H1 (cell line): ENCODE measurements at regions not wholly inside any gene's neighbourhood (a gene's known extent, or its start where the extent isn't known, plus 50 kb on each side); places are given as distances from the start of the nearest gene placed in this dataset.
"Not testable (repeated sequence)": the region's sequence is repeated elsewhere in the genome, so short reads cannot be mapped to it uniquely, and the experiment has no call there.

ENCODE experiments used
- ATF2 ChIP-seq: IDR thresholded peaks from 2 replicates; pipeline ENCODE4 v1.6.1; 2012; ENCODE audit warnings: low read length, inconsistent platforms
- CBX5 ChIP-seq: fragments of 300-800, 300-1000 bp; sonication (generic); IDR thresholded peaks from 2 replicates; pipeline ENCODE4 v1.7.1; 2016; ENCODE audit warnings: antibody characterized with exemption, low read length, low read depth
- CTCF ChIP-seq, 3 experiments: IDR thresholded peaks; 1 replicate in 2 of 3; 2 replicates in 1 of 3; pipeline versions ENCODE4 v1.5.1 to v1.6.1; 2011; ENCODE audit warnings: low read length in 3 of 3, mild to moderate bottlenecking in 3 of 3, inconsistent platforms in 2 of 3, low read depth in 1 of 3, moderate library complexity in 1 of 3; ENCODE audit not compliant: insufficient read depth in 1 of 3; ENCODE audit errors: control extremely low read depth in 1 of 3
- EZH2 ChIP-seq: fragments of 200-600 bp; sonication (generic); IDR thresholded peaks from 2 replicates; pipeline ENCODE4 v1.7.1; 2012; ENCODE audit warnings: low read depth, mild to moderate bottlenecking, moderate library complexity, low read length, inconsistent platforms; ENCODE audit not compliant: severe bottlenecking
- POLR2AphosphoS5 ChIP-seq: IDR thresholded peaks from 2 replicates; pipeline ENCODE4 v1.6.1; 2011; ENCODE audit warnings: low read depth, low read length
- SP4 ChIP-seq: IDR thresholded peaks from 2 replicates; pipeline ENCODE4 v1.6.1; 2012; ENCODE audit warnings: low read length, inconsistent platforms
- SUZ12 ChIP-seq: fragments of 200-600 bp; sonication (generic); IDR thresholded peaks from 2 replicates; pipeline ENCODE4 v1.6.1; 2012; ENCODE audit warnings: mild to moderate bottlenecking, inconsistent platforms, low read length, moderate library complexity, mixed read lengths

- not testable (repeated sequence) for TF ChIP-seq CTCF (IDR thresholded peaks at IDR 0.05; ENCODE audit: control extremely low read depth in 1 of 3, insufficient read depth in 1 of 3, low read depth in 1 of 3, low read length in 3 of 3); CBX5; SUZ12; EZH2; ATF2; POLR2AphosphoS5; SP4
Observed at GRCh38 chr4:124169524-124169923, 543.0 kb downstream of the ANKRD50 start.
